ENCODE measurements at regions not wholly inside any gene's neighbourhood (a gene's known extent, or its start where the extent isn't known, plus 50 kb on each side); places are given as distances from the start of the nearest gene placed in this dataset.
"Not testable (repeated sequence)": the region's sequence is repeated elsewhere in the genome, so short reads cannot be mapped to it uniquely, and the experiment has no call there.

DNA sequence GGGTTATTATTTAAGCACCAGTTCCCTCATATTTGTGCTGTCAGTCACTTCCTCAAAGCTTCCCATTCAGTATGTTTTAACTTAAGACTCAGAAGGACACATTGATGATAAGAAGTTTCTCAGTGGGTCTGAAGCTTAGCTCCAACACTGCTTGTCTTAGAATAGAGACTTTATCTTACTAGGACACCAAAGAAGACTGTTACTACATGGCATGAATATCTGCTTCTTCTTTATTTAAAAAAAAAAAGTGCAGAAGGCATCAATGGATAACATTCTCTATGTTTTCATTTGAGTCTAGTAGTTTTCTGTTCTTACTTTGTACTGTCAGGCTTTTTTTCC, 404.2 kb downstream of the DAD1 start:
- H3K9ac ChIP-seq (ENCODE audit: low read depth, low read length) = no peak overlapping the region
- no peaks in the 10 kb centered on the region for H3K36me3 ChIP-seq (ENCODE audit: insufficient read depth, low read depth, low read length)
- H3K9me3 ChIP-seq (ENCODE audit: insufficient read depth, low read depth, low read length) = no peaks in the 10 kb centered on the region
- no peak overlapping the region for H3K27ac ChIP-seq (ENCODE audit: low read length)
- H3K27me3 ChIP-seq (ENCODE audit: insufficient read depth, low read length) = no peaks in the 10 kb centered on the region
- H3K4me1 ChIP-seq (ENCODE audit: insufficient read depth, low read length) = no peaks in the 10 kb centered on the region
- no peak overlapping the region for H3K4me3 ChIP-seq (ENCODE audit: low read length)

DNA sequence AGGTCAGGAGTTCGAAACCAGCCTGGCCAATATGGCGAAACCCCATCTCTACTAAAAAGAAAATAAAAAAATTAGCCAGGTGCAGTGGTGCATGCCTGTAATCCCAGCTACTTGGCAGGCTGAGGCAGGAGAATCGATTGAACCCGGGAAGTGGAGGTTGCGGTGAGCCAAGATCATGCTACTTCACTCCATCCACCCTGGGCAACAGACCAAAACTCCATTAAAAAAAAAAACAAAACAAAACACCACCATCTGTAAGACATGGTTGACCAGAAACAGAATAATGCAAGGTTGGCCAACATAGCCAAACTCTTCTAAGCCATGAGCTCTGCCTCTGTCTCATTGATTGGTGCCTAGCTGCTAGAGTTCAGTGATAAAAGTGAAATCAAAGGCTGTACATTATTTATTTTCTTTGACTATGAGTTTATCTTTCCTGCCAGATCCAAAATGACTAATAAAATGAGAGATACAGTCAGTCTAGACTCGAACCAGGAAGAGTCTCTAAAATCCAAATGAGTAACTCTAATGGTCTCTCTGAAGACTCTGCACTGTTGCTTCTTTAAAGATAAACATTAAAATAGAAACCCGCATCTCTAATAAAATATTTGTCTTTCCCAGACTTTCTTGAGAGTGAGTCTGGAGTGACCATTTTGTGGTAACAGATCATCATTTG, 404.7 kb downstream of the DAD1 start:
- Histone ChIP-seq H3K9me3 (ENCODE audit: insufficient read depth, low read depth, low read length) (no peaks in the 10 kb centered on the region), H3K27me3 (ENCODE audit: insufficient read depth, low read length) (no peaks in the 10 kb centered on the region), H3K4me3 (ENCODE audit: low read length) (no peak overlapping the region), H3K9ac (ENCODE audit: low read depth, low read length) (no peak overlapping the region), H3K36me3 (ENCODE audit: insufficient read depth, low read depth, low read length) (no peaks in the 10 kb centered on the region), H3K4me1 (ENCODE audit: insufficient read depth, low read length) (no peaks in the 10 kb centered on the region), H3K27ac (ENCODE audit: low read length) (no peak overlapping the region)

DNA sequence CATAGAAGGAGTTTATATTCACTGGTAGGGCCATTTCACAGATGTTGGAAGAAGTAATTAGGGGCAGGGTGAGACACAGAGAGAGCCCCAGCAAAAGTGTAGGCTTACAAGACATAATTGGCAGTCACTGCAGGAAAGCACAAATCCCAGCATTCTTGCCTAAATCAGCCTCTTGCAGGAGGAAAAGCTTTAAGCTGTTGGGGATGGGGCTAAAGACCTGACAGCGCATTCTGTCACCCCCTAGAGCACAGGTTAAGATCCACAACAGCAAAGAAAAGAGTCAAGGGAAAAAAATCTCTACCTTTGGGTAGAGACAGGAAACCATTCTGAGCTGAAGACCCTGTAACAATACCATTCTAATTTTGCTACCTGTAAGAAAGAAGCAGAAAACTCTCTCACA, 409.0 kb downstream of the DAD1 start:
- Histone ChIP-seq H3K36me3 (ENCODE audit: insufficient read depth, low read depth, low read length) (no peaks in the 10 kb centered on the region), H3K4me1 (ENCODE audit: insufficient read depth, low read length) (no peaks in the 10 kb centered on the region; the same call in 1 of the 2 replicates), H3K4me3 (ENCODE audit: low read length) (no peak overlapping the region), H3K27ac (ENCODE audit: low read length) (no peak overlapping the region), H3K27me3 (ENCODE audit: insufficient read depth, low read length) (no peaks in the 10 kb centered on the region), H3K9me3 (ENCODE audit: insufficient read depth, low read depth, low read length) (no peaks in the 10 kb centered on the region), H3K9ac (ENCODE audit: low read depth, low read length) (no peak overlapping the region)

DNA sequence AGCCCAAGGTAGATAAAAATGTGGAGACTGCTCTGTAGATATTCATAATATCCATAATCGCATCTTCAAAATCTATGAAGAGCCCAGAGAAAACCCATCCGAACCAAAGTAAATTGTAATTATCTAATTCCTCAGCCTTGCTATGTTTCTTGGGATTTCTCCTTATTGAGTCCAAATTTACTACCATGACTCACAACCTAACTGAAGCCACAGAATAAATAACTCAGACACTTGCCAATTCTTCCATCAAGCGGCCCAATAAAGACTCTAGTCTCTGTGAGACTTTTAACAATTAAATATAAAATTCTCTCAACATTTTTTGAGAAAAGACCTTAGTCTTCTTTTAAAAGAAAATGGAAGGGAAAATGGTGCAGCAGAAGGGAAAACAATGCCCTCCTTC, 409.8 kb downstream of the DAD1 start:
- H3K27me3 ChIP-seq (ENCODE audit: insufficient read depth, low read length) = no peaks in the 10 kb centered on the region
- H3K4me3 ChIP-seq (ENCODE audit: low read length) = no peak overlapping the region
- no peak overlapping the region for H3K9ac ChIP-seq (ENCODE audit: low read depth, low read length)
- H3K27ac ChIP-seq (ENCODE audit: low read length) = no peak overlapping the region
- no peaks in the 10 kb centered on the region for H3K9me3 ChIP-seq (ENCODE audit: insufficient read depth, low read depth, low read length)
- H3K36me3 ChIP-seq (ENCODE audit: insufficient read depth, low read depth, low read length) = no peaks in the 10 kb centered on the region
- no peaks in the 10 kb centered on the region; the same call in 1 of the 2 replicates for H3K4me1 ChIP-seq (ENCODE audit: insufficient read depth, low read length)

DNA sequence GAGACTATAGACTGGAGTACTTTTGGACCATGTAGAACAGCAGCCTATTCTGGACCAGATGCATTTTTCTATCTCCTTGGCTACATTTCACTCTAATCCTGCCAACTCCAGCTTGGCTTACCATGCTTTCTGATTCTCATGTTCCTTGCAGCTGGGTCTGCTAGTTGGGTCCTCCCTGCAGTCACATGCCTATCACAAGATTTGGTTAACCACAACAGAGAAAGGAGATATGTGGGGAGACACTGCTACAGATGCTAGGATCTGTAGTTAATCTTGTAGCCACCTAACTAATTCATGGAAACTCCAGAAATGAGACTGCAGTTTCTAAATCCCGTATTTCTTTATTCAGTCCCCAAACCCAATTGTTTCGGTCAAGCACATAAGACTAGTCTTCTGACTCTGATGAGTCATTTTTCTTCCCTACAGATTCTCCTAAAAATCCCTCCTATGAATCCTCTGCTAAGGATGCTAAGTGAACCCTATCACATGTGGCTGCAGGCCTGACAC, 410.6 kb downstream of the DAD1 start:
- H3K27ac ChIP-seq (ENCODE audit: low read length) = no peak overlapping the region
- no peaks in the 10 kb centered on the region for H3K9me3 ChIP-seq (ENCODE audit: insufficient read depth, low read depth, low read length)
- H3K9ac ChIP-seq (ENCODE audit: low read depth, low read length) = no peak overlapping the region
- no peaks in the 10 kb centered on the region for H3K27me3 ChIP-seq (ENCODE audit: insufficient read depth, low read length)
- no peaks in the 10 kb centered on the region; the same call in 1 of the 2 replicates for H3K4me1 ChIP-seq (ENCODE audit: insufficient read depth, low read length)
- no peak overlapping the region for H3K4me3 ChIP-seq (ENCODE audit: low read length)
- H3K36me3 ChIP-seq (ENCODE audit: insufficient read depth, low read depth, low read length) = no peaks in the 10 kb centered on the region

DNA sequence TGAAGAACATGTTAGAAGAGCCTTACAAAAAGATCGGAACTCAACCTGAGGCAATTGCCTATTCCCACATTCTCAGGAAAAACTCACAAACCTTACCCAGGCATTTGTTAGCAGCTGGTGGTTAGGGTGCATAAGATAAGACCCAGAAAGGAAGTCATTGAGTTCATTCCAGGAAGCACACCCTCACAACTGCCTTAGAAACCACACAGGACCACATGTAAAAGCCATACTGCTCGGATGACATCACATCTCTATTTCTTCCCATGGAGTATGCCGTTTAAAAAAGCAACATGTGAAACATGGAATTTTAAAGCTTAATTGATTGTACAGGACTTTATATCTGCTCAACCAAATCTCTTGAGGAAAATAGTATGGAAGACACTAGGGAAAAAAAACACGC, 411.2 kb downstream of the DAD1 start:
- no peaks in the 10 kb centered on the region; the same call in 1 of the 2 replicates for H3K4me1 ChIP-seq (ENCODE audit: insufficient read depth, low read length)
- no peak overlapping the region for H3K9ac ChIP-seq (ENCODE audit: low read depth, low read length)
- H3K27me3 ChIP-seq (ENCODE audit: insufficient read depth, low read length) = no peaks in the 10 kb centered on the region
- H3K36me3 ChIP-seq (ENCODE audit: insufficient read depth, low read depth, low read length) = no peaks in the 10 kb centered on the region
- no peak overlapping the region for H3K27ac ChIP-seq (ENCODE audit: low read length)
- H3K4me3 ChIP-seq (ENCODE audit: low read length) = no peak overlapping the region
- H3K9me3 ChIP-seq (ENCODE audit: insufficient read depth, low read depth, low read length) = no peaks in the 10 kb centered on the region

DNA sequence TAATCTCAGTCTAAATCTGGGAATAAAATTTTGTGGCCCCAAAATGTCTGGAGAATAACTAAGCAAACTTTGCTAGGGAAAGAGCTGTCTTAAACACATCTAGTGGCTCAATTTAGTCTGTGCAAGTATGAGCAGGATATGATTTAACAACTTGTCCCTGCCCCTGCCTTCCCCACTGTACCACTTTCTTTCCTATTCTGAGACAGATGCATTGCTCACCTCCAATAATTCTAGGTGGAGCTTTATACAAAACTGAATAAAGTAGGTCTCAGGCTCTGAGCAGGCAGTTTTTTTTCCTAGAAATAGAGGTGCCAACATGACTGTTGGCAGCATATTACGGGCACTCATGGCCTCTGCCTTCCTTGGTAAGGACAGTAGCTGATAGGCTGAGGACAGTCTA, 412.1 kb downstream of the DAD1 start:
- H3K27ac ChIP-seq (ENCODE audit: low read length) = no peak overlapping the region
- no peaks in the 10 kb centered on the region for H3K9me3 ChIP-seq (ENCODE audit: insufficient read depth, low read depth, low read length)
- H3K36me3 ChIP-seq (ENCODE audit: insufficient read depth, low read depth, low read length) = no peaks in the 10 kb centered on the region
- no peaks in the 10 kb centered on the region for H3K27me3 ChIP-seq (ENCODE audit: insufficient read depth, low read length)
- no peak overlapping the region for H3K9ac ChIP-seq (ENCODE audit: low read depth, low read length)
- peaks cover 1% of the 10 kb centered on the region; the same call in 1 of the 2 replicates for H3K4me1 ChIP-seq (ENCODE audit: insufficient read depth, low read length)
- H3K4me3 ChIP-seq (ENCODE audit: low read length) = no peak overlapping the region

DNA sequence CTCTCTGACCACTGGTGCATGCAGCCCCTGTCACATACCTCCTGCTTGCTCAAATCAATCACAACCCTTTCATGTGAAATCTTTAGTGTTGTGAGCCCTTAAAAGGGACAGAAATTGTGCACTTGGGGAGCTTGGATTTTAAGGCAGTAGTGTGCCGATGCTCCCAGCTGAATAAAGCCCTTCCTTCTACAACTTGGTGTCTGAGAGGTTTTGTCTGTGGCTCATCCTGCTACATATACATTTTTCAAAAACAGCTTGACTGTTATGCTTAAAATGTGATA, 413.8 kb downstream of the DAD1 start:
- H3K27ac ChIP-seq (ENCODE audit: low read length); H3K4me1 ChIP-seq (ENCODE audit: insufficient read depth, low read length); H3K9me3 ChIP-seq (ENCODE audit: insufficient read depth, low read depth, low read length); H3K27me3 ChIP-seq (ENCODE audit: insufficient read depth, low read length); H3K36me3 ChIP-seq (ENCODE audit: insufficient read depth, low read depth, low read length); H3K4me3 ChIP-seq (ENCODE audit: low read length); H3K9ac ChIP-seq (ENCODE audit: low read depth, low read length): not testable (repeated sequence)

DNA sequence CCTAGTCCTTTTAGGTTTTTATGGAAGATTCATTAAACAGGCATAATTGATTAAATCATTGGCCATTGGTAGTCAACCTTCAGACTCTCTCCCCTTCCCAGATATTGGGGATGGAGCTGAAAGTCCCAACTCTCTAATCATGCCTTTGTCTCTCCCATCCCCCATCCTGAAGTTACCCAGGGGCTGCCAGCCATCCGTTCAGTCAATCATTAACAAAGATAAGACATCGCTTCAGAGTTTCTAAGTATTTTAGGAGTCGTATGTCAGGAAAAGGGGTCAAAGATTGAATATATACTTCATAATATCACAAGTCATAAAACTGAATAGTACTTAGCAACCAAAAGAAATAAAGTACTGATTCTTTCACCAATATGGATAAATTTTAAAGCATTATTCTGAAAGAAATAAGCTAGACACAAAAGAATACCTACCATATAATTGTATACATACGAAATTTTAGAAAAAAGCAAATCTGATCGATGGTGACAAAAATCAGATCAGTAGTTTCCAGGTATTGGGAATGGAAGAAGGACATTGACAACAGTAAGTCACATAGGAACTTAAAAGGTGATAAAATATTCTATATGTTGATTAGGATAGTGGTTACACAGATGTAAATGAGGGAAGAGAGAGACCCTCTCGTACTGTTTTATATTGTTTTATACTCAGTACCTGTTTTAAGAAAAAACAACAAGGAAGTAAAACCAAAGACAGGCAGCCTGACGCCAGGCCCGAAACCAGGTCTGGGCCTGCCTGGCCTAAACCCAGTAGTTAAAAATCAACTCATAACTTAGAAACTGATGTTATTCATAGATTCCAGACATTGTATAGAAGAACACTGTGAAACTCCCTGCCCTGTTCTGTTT, 414.4 kb downstream of the DAD1 start:
- H3K27me3 ChIP-seq (ENCODE audit: insufficient read depth, low read length) = no peaks in the 10 kb centered on the region
- H3K36me3 ChIP-seq (ENCODE audit: insufficient read depth, low read depth, low read length) = no peaks in the 10 kb centered on the region
- no peak overlapping the region for H3K9ac ChIP-seq (ENCODE audit: low read depth, low read length)
- H3K9me3 ChIP-seq (ENCODE audit: insufficient read depth, low read depth, low read length) = no peaks in the 10 kb centered on the region
- peaks cover 10% of the 10 kb centered on the region; the same call in 1 of the 2 replicates for H3K4me1 ChIP-seq (ENCODE audit: insufficient read depth, low read length)
- no peak overlapping the region for H3K4me3 ChIP-seq (ENCODE audit: low read length)
- no peak overlapping the region for H3K27ac ChIP-seq (ENCODE audit: low read length)

DNA sequence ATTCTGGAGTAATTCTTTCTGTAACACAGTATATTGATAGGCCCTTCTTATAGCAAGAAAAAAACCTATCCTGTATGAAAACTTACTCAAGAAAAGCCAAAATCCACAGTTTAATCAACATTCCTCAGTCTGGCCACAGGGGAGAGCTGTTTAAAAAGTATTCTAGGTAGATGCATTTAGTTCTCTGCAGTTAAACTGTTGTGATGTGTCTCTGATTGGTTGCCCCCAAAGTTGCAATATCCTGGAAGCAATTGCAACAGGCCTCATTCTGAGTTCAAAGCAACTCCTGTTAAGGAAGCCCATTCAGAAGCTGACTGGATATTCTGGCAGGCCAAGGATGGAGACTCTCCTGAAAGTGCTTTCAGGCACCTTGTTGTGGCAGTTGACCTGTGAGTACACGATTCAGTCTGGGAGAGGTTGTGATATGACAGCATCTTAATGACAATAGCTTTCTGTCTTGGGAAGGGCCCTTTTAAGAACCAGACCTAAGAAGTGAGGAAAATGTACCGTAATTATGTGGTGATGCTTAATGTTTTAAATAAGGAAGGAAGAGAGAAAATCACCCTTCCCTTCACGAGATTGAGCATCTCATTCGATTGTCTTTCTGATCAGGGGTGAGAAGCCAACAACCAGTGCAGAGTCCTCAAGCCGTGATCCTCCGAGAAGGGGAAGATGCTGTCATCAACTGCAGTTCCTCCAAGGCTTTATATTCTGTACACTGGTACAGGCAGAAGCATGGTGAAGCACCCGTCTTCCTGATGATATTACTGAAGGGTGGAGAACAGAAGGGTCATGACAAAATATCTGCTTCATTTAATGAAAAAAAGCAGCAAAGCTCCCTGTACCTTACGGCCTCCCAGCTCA, 420.7 kb downstream of the DAD1 start:
- Histone ChIP-seq H3K27ac (ENCODE audit: low read length) (no peak overlapping the region), H3K36me3 (ENCODE audit: insufficient read depth, low read depth, low read length) (no peaks in the 10 kb centered on the region), H3K4me3 (ENCODE audit: low read length) (no peak overlapping the region), H3K4me1 (ENCODE audit: insufficient read depth, low read length) (peaks cover 28% of the 10 kb centered on the region), H3K9ac (ENCODE audit: low read depth, low read length) (no peak overlapping the region), H3K9me3 (ENCODE audit: insufficient read depth, low read depth, low read length) (no peaks in the 10 kb centered on the region), H3K27me3 (ENCODE audit: insufficient read depth, low read length) (no peaks in the 10 kb centered on the region)

DNA sequence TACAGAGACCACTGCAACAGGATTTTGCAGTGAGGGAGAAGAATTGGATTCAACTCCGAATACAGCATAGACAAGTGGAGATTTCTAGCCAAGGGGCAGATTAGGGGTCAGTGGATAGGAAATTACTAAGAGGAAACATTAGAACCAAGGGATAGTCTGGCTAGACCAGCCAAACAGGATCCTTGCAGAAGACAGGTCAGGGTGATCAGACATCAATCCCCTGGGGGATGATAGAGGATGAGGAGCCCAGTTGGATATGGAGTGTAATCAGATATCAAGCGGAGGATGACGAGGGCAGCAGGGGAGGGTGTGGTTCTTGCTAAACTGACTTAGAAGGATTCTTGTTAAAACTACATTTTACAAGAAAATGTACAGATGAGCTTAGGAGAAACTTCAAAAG, 424.4 kb downstream of the DAD1 start:
- H3K36me3 ChIP-seq (ENCODE audit: insufficient read depth, low read depth, low read length) = no peaks in the 10 kb centered on the region
- no peaks in the 10 kb centered on the region for H3K27me3 ChIP-seq (ENCODE audit: insufficient read depth, low read length)
- H3K4me1 ChIP-seq (ENCODE audit: insufficient read depth, low read length) = peaks cover 23% of the 10 kb centered on the region
- no peak overlapping the region for H3K4me3 ChIP-seq (ENCODE audit: low read length)
- H3K27ac ChIP-seq (ENCODE audit: low read length) = no peak overlapping the region
- H3K9me3 ChIP-seq (ENCODE audit: insufficient read depth, low read depth, low read length) = no peaks in the 10 kb centered on the region
- H3K9ac ChIP-seq (ENCODE audit: low read depth, low read length) = no peak overlapping the region

All from iPS-20b (cell line).